ENCODE measurements at regions not wholly inside any gene's neighbourhood (a gene's known extent, or its start where the extent isn't known, plus 50 kb on each side); places are given as distances from the start of the nearest gene placed in this dataset.

- no peak for DNase-seq (ENCODE audit: low spot score in 2 of 2)
- H3K9me3 ChIP-seq, result no peaks in the 10 kb centered on the region
- no peaks in the 10 kb centered on the region for H3K4me1 ChIP-seq
- intact Hi-C loops (cut with DNase I), result no loop called here
- H3K27ac ChIP-seq, result no peak overlapping the region
- no peaks in the 10 kb centered on the region for H3K36me3 ChIP-seq
- TF ChIP-seq CTCF (IDR thresholded peaks at IDR 0.05), result no peak
- H3K27me3 ChIP-seq, result no peaks in the 10 kb centered on the region
- no peak overlapping the region for H3K4me3 ChIP-seq
These were observed 164.6 kb downstream of the ACTL8 start for GRCh38 chr1:17919525-17920439.

GRCh38 chr1:17920881-17921640 is 165.9 kb downstream of the ACTL8 start:
- Histone ChIP-seq H3K36me3 (no peaks in the 10 kb centered on the region), H3K9me3 (no peaks in the 10 kb centered on the region), H3K27ac (no peak overlapping the region), H3K4me1 (no peaks in the 10 kb centered on the region), H3K4me3 (no peak overlapping the region), H3K27me3 (no peaks in the 10 kb centered on the region)
- DNase-seq (ENCODE audit: low spot score in 2 of 2), result no peak
- no peak for TF ChIP-seq CTCF (IDR thresholded peaks at IDR 0.05)
- intact Hi-C loops (cut with DNase I), result no loop called here

- Histone ChIP-seq H3K4me3 (no peak overlapping the region), H3K27me3 (no peaks in the 10 kb centered on the region), H3K27ac (no peak overlapping the region), H3K4me1 (no peaks in the 10 kb centered on the region), H3K36me3 (no peaks in the 10 kb centered on the region), H3K9me3 (no peaks in the 10 kb centered on the region)
- no peak for DNase-seq (ENCODE audit: low spot score in 2 of 2)
- intact Hi-C loops (cut with DNase I), result no loop called here
- TF ChIP-seq CTCF (IDR thresholded peaks at IDR 0.05), result peak in 1 of 3 experiments; percentile 21
These were observed 167.7 kb downstream of the ACTL8 start for GRCh38 chr1:17922833-17923232.

GRCh38 chr1:17923666-17924065 is 168.5 kb downstream of the ACTL8 start:
- intact Hi-C loops (cut with DNase I), result no loop called here
- Histone ChIP-seq H3K36me3 (no peaks in the 10 kb centered on the region), H3K4me1 (no peaks in the 10 kb centered on the region), H3K9me3 (no peaks in the 10 kb centered on the region), H3K4me3 (no peak overlapping the region), H3K27ac (no peak overlapping the region), H3K27me3 (no peaks in the 10 kb centered on the region)
- no peak for DNase-seq (ENCODE audit: low spot score in 2 of 2)
- TF ChIP-seq CTCF (IDR thresholded peaks at IDR 0.05), result no peak

- no peak for TF ChIP-seq CTCF (IDR thresholded peaks at IDR 0.05)
- Histone ChIP-seq H3K4me1 (no peaks in the 10 kb centered on the region), H3K9me3 (no peaks in the 10 kb centered on the region), H3K4me3 (no peak overlapping the region), H3K36me3 (no peaks in the 10 kb centered on the region), H3K27ac (no peak overlapping the region), H3K27me3 (no peaks in the 10 kb centered on the region)
- DNase-seq (ENCODE audit: low spot score in 2 of 2), result no peak
- intact Hi-C loops (cut with DNase I), result no loop called here
These were observed 169.4 kb downstream of the ACTL8 start for GRCh38 chr1:17924578-17924977.
